ENCODE measurements at regions not wholly inside any gene's neighbourhood (a gene's known extent, or its start where the extent isn't known, plus 50 kb on each side); places are given as distances from the start of the nearest gene placed in this dataset.
"Not testable (repeated sequence)": the region's sequence is repeated elsewhere in the genome, so short reads cannot be mapped to it uniquely, and the experiment has no call there.

DNA sequence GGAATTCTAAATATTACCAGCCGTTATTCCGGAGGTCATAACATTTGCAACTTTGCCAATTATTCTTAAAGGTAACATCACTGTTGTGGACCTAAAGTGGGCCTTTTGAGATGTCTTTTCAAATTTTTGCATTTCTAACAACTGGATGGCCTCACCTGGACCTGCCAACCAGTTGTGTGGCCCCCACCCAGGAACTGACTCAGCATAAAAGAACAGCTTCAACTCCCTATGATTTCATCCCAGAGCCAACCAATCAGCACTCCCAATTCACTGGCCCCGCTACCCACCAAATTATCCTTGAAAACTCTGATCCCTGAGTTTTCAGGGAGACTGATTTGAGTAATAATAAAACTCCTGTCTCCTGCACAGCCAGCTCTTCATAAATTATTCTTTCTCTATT lies 489.7 kb upstream of the LMCD1 start:
- ATAC-seq: no peak

GRCh38 chr3:8020047-8020841 lies 481.4 kb upstream of the LMCD1 start:
- no peak for ATAC-seq

- ATAC-seq: no peak
These were observed 473.7 kb upstream of the LMCD1 start for GRCh38 chr3:8027954-8028353.

GRCh38 chr3:8050283-8050682 lies 451.3 kb upstream of the LMCD1 start:
- no peak for ATAC-seq

GRCh38 chr3:8052659-8053058 lies 449.0 kb upstream of the LMCD1 start:
- no peak for ATAC-seq

- ATAC-seq: not testable (repeated sequence)
These were observed 433.5 kb upstream of the LMCD1 start for GRCh38 chr3:8068135-8068534.

- no peak for ATAC-seq
These were observed 432.2 kb upstream of the LMCD1 start for GRCh38 chr3:8069471-8069870.

DNA sequence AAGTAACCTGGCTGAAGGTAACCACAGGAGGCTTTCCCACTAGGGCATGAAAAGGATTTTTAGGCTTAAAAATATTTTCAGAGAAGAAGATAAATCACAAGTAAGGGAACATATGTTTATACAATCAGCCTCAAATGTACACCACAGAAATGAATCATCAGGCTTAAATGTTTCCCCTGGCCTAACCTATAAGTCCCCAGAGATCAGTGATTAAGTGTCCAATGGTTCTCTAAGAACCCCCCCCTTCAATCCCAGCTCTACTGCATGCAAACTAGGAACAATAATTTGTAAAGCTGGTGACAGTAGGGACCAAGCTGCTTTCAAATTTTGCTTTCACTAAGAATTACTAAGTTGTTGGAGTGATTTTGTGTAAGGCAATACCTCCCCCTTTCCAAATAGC lies 431.6 kb upstream of the LMCD1 start:
- no peak for ATAC-seq

GRCh38 chr3:8074740-8075139 lies 426.9 kb upstream of the LMCD1 start:
- not testable (repeated sequence) for ATAC-seq

DNA sequence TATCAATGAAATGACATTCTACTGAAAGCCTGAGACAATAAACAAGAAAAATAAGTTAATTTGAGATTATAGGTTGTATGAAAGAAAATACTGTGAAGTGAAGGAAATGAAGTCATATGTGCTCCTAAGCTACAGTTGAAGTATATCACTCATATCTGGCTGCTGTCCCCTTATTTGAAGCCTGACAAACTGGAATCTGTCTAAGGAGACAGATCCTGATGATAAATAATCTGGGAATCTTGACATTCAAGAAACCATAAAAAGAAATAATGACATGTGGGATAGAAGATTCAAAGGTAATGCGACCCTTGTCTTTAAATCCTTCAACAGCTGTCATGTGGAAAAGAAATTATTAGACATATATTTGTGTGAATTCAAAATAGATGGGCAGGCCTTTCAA lies 424.5 kb upstream of the LMCD1 start:
- no peak for ATAC-seq

DNA sequence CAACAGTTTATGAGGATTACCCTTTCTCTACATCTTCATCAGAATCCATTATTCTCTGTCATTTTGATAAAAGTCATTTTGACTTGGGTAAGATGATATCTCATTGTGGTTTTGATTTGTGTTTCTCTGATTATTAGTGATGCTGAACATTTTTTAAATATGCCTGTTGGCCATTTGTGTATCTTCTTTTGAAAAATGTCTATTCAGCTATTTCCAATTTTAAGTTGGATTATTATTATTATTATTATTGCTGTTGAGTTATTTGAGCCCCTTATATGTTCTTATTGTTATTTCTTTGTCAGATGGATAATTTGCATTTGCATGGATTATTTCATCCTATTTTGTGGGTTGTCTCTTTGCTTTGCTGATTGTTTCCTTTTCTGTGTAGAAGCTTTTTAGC lies 421.2 kb upstream of the LMCD1 start:
- ATAC-seq: no peak

DNA sequence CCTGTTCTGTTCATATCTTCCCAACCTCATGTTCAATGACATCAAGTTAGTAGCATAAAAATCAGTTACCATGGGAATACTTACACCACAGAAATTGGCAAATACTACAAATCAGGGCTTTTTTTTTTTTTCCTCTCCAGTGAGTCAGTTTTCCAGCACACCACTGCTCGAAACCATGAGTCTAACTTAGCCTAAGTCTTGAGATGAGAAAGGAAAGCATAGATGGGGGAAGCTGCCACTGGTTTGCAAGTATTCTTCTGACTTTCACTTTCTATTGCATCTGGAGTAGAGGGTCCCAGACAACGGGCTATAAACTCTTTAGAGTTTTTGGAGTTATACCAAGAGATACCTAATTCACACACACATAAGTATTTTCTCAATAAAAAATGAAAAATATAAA lies 416.1 kb upstream of the LMCD1 start:
- ATAC-seq: no peak

DNA sequence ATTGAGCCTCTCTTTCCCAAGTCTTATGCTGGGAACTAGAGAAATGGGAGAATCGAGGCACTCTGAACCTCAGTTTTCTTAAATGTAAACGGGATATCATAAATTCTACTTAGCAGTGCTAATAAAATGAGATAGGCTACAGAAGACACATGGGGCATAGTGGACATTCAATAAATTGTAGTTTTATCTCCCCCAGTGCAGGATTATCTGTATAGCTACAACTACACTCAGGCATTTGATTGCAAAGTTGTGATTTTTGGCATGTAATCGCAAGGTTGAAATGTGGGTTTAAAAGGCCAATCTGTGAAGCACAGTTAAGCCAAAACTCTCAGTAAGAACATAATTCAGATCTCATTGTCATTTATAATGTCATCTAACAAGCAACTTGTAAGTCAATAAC lies 413.7 kb upstream of the LMCD1 start:
- no peak for ATAC-seq

- ATAC-seq: no peak
These were observed 407.2 kb upstream of the LMCD1 start for GRCh38 chr3:8094415-8094814.

DNA sequence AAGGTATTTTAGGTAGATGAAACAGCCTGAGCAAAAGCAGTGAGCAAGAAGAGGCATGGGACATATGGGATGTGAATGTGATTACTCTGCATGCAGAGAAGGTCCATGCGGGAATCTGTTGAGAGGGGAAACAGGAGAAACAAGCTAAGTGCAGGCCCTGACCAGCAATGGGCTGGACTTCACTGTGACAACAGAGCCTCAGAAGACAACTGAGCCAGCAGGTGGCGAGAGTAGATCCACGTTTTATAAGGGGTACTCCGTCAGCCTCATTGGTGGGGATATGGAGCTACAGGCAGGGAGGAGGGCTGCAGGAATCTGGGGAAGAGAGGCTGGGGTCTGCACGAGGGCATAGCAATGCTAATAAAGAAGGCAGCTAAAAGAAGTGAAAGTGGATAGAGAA lies 405.9 kb upstream of the LMCD1 start:
- no peak for ATAC-seq

GRCh38 chr3:8097690-8098089 lies 403.9 kb upstream of the LMCD1 start:
- ATAC-seq: no peak

- ATAC-seq: no peak
These were observed 397.7 kb upstream of the LMCD1 start for GRCh38 chr3:8103954-8104353.

DNA sequence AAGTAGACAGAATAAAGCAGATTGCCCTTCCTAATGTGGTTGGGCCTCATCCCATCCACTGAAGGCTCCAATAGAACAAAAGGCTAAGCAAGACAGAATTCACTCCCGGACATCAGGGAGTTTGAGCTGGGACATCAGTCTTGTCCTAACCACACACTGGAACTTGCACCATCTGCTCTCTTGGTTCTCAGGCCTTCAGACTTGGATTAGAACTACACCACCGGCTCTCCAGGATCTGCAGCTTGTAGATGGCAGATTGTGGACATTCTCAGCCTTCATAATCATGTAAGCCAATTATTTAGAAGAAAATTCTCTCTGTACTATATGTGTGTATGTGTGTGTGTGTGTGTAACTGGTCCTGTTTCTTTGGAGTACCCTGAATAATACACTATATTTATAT lies 394.7 kb upstream of the LMCD1 start:
- ATAC-seq: no peak

DNA sequence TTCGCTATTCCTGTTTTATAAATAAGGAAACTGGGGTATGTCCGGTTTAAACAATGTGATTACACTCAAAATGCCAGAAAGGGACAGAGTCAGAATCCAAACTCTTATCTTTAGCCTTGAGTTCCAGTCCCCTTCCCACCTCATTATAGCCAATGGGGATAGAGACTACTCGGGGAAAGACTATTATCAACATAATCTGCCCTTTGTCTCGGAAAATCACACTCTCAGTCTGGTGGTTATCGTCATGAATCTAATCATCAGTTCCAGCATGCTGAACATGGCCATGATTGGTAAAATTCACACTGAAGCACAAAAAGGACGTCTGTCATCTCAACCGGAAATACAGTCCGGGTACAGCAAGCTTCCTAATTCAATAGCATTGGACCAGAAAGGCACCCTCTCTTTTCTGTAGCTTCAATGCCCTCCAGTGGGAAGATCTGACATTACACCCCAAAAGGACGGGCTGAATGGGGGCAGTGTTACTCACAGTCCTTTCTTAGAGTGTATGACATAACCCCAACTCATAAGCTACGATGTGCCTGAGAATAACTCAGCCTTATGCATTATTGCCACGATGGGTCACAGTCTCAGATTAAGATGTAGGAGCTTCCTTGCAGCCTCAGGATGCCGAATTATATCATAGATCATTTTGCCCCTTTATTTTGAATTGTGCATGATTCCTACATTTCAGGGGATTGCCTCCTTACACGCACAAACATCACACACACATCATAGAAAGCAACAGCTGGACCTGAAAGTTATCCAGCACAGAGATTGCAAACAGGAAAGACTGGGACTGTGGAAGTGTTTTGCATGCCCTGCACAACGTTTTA lies 390.4 kb upstream of the LMCD1 start:
- ATAC-seq: peak; percentile 92

DNA sequence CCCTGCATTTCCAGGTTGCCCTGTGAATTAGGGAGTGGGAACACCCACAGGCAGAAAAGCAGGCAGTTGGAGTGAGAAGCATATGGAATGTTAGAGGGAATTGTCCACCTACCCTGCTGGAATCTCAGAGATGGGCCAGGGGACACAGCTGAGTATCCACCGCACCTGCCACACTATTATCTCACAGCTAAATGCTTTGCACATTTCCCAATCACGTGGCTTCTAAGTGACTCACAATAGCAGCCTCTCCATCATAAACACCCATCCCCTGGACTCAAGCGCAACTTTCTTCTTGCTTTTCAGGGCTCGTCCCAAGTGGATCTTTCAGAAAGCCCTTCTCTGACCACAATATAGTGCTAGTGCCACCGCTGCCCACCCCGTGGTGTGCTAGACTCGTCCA lies 389.0 kb upstream of the LMCD1 start:
- no peak for ATAC-seq

DNA sequence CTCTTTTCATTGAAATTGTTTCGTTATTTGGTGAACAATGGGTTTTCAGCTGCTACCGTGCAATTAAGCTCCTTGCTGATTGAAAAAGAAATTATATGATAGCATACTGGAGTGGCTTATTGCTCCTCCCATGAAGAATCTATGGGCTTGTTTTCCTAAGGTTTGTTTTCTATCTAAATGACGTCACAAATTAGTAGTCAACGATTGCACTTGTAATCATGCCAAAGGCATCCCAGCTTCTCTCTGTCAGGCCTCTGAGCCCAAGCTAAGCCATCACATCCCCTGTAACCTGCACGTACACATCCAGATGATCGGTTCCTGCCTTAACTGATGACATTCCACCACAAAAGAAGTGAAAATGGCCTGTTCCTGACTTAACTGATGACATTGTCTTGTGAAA lies 388.0 kb upstream of the LMCD1 start:
- ATAC-seq: no peak

DNA sequence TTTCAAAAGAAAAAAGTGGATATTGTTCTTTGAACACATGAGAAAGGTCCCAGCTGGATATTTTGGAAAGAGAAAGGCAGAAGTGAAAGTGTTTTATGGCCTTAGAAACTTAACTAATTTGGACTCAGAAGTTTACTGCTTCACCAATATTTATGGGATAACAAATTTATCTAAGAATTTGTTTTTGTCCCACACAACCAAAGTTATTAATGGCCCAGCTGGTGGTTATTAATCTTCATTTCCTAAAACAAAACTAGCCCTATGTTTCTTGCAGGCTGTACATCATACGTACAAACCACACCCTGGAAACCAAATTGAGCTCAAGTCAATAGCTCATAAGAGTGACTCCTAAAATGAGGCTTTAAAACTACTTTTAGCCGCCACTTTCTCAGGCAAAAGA lies 372.9 kb upstream of the LMCD1 start:
- no peak for ATAC-seq

DNA sequence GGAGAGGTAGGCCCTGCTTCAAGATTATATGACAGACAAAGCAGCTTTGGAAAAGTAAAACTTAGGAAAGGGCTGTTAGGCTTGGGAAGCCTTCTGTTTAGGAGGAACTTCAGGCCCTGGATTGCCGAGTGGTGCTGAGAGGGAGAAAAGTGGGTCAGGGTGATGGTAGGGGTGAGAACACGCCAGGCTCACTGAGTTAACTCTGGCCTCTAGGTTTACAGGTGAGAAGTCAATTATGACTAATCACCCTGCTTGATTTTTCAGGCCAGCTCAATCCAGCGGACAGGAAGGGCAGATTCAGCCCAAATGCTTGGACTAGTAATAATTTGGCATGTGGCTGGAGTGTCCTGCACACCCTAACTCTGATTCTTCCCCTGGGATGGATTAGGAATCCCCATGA lies 365.1 kb upstream of the LMCD1 start:
- ATAC-seq: no peak

- no peak for ATAC-seq
These were observed 358.4 kb upstream of the LMCD1 start for GRCh38 chr3:8143186-8143585.

Data from esophagus mucosa (tissue), 1 donor.